T-helper 22 cell (primary cell): ENCODE measurements at regions not wholly inside any gene's neighbourhood (a gene's known extent, or its start where the extent isn't known, plus 50 kb on each side); places are given as distances from the start of the nearest gene placed in this dataset.

Experiments
- DNase-seq: peaks from one replicate; pipeline ENCODE4 v3.0.0-alpha.2; 2020; ENCODE audit warnings: low read depth

DNA sequence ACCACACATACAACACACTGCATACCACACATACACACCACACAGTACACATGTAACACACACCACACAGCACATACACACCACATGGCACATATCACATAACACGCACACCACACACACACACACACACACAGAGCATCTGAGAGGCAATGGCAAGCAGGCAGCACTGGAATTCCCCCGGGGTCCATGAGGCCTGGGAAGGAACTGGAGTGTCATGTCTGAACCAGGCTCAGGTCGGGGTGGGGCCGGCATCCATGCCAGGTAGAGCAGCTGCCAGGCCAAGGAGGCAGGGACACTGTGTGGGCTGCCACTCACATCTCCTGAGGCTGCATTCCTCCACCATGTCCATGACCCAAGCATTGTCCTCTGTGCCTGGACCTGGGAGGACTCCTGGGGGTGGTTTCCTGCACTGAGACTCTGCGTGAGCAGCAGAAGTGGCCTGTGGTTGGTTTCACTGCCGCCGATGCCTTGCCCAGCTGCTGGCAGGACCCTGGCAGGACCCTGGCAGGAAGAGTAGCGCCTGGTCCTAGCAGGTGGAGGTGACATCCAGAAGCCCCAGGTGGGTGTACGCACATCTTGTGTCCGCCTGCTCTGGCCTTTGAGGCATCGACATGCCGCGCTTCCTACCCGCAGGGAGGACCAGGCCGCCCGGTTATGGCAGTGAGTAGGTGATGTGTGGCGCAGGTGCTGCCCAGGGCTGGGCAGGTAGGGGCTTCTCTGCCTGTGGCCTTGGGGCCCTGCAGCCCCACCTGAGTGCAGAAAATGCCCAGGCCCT, 1280.4 kb downstream of the TBC1D22A start:
- DNase-seq = no peak

DNA sequence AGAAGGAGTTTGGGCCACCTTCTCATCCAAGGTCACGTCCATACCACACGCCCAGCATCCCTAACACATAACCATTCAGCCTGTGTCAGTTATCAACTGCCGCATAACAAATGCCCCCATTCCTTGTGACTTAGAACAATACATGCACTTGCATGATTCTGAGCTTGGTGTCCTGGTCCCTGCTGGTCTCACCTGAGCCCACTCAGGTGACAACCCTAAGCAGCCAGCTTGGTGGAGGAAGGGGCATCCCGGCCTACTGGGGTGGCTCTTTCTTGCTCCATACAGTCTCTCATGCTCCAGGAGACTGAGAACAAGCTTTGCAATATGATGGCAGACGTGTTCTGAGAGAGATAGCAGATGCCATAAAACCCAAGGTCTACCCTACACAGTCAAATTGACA, 1276.9 kb downstream of the TBC1D22A start:
- DNase-seq = no peak

DNA sequence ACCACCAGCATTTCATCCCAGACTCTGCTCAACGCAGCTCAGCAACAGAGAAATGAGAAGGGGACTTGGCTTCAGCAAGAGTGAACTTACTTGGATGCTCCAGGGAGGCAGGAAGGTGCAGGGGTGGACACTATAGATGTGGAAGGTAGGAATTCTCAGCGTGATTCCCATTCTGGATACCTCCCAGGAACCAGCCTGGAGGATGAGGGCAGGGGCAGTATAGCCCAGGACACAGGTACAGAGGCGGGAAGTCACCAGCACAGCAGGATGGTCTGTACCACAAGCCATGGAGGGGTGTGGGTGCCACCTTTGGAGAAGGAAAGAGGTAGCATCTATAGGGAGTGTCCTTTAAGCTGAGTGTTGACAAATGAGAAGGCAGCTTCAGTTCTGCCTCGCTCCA, 1275.2 kb downstream of the TBC1D22A start:
- no peak for DNase-seq

DNA sequence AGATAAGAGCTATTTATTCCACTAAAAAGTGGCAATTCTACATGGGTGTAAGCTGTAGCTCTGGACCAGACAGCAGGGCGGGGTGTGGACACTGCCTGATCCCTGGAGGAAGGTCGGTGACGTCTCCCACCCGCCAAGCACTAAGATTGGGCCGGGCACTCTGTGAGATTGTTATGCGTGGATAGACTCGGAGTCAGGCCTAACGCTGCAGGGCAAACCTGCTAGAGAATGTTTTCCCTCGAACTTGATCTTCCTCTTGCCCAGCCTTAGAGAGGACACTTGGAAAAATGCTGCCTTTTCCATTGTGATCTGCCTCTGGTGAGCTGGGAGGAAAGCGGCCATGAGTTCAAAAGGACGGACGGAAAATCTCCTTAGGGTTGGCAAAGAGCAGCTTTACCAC, 1273.4 kb downstream of the TBC1D22A start:
- no peak for DNase-seq

DNA sequence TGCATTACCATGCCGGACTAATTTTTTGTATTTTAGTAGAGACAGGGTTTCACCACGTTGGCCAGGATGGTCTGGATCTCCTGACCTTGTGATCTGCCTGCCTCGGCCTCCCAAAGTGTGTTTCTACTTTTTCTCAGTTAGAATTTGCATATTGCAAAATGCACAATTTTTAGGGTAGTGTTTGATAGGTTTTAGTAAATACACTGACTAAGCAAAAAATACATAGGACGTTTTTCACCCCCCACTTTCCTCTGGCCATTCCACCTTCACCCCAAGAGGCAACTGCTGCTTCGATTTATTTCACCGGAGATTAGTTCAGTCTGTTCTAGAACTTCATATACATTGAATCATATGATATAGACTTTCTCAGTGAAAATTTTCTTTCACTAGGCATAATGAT, 1269.1 kb downstream of the TBC1D22A start:
- no peak for DNase-seq

DNA sequence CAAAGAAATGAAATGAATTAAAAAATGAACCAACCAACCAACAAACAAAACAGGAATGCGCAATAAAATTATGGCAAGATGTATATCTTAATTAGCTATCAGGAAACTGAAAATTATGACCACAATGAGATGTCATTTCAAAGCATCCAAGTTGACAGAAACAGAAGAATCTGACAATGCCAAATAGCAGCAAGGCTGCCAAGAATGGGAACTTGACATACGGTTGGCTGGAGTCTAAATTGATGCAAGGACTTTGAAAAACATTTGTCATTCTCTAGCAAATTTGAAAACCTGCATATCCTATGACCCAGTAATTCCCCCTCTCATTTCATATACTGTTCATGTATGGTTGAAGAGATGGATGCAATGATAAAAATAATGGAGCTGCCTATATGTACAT, 1262.6 kb downstream of the TBC1D22A start:
- no peak for DNase-seq

DNA sequence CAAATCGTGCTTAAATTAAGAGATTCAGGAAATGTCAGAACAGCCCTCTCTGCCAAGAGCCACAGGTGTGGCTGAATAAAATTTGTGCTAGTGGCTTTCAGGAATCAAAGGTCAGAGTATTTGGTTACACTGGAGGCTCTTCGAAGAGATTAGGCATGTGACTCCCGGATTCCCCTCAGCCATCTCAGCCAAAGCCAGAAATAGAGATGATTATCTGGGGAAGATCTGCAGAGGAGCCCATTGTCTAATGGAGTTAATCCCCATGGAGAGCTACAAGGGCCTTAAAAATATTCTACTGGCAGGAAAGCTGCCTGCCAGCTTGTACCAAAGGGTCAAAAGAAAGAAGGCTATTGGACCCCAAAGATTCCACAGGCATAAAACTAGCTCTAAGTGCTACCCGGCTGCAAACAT, 1259.5 kb downstream of the TBC1D22A start:
- DNase-seq = no peak

DNA sequence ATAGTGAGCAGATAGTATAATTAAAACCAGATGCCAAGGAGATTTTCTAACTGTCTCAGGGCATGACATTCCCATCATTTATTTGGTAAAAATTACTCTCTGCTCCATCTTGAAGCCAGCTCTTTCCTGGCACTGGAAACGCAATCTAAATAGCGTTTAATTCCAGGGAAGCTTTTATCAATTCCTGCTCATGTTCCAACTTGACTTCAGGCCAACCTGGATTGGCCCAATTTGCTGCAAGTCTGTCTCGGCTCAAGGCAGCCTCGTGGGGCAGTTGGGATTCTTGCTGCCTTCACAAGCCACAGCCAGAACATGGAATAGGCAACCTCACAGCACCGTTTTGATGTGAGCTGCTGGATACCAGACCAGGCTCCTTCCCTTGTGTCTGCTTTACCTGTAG, 1255.9 kb downstream of the TBC1D22A start:
- no peak for DNase-seq

DNA sequence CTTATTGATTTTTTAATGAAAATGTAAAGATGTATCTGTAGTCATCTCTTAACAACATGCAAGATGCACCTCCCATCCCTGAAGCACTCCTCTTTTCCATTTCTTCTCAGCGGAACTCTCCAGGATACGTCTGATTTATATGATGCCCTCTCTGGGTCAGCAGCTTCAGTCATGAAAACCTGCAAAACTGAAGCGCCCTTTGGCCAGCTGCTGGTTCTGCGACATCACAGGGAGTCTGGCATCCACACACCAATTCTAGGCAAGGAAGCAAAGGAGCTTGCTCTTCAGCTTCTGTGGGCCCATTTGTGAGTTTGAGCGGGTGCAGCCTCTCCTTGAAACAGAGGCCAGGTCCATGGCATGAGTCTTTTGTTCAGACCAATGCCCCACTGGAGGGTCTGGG, 1253.3 kb downstream of the TBC1D22A start:
- no peak for DNase-seq

DNA sequence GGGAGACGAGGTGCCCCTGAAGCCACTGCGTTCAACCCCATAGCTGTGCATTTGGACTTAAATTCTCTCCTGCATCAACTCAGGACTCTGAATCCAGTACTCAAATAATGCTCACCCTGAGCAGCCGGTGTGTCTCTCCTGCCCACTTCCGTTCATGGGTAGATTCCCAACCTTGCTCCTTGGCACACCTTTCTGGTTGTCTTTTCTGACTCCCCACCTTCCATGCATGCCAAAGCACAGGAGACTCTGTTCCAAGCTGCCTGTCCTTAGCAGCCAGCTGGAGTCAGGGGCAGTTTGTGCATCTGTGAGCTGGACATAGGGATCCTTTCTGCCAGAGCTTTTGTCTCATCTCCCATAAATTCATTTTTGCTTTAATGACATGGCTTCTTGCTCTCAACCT, 1242.5 kb downstream of the TBC1D22A start:
- DNase-seq = no peak

DNA sequence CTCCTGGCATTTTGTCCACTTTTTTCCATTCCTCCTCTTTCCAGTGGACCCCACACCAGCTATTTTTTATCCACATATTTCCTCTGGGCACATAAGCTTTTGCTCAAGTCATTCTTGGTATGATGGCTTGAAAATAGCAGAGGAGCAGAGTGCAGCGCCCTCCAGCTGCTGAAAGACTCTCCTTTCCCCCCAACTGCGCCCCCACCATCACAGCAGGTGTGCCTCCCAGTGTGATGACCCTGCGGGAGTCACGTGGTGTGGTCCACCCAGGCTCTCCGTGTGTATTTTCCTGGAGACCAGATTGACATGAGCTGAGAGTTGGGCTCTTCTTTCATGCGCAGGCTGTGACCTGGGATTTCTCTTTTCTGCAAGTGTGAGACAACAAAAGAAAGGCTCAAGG, 1241.6 kb downstream of the TBC1D22A start:
- DNase-seq = no peak

DNA sequence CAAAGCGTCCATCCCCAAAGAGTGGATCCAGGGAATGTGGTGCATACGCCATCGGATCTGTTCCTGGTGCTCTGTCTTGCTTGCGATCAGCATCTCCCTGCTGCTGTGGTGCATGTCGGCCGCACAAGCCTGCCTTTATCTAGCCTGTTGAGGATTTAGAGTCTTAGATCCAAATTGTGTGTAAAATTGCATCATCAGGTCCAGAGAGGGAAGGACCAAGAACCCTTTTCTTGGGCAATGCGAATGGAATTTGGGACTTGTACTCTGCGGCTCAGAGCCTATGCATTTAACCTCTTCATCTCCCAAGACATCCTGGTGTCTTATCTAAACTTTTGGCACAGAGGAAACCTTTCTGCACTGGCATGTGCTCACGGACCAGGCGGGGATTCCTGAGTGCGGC, 1238.7 kb downstream of the TBC1D22A start:
- DNase-seq = no peak

DNA sequence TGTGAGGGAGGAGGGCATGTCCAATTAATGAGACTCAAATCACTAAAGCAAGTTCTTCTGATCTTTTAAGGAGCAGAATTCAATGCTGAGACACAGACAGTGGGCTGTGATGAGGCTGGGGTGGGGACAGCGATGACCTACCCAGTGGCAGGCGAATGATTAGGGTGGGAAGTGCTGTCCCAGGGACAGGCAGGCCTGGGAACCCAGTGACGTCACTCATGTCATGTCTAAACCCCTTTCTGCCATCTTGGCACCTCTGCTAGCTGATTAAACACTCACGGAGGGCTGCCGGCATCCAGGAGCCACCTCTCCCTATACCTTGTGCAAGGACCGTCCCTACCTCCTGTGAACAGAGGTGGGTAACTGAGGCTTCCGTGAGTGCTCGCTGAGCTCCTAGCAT, 1235.2 kb downstream of the TBC1D22A start:
- no peak for DNase-seq

DNA sequence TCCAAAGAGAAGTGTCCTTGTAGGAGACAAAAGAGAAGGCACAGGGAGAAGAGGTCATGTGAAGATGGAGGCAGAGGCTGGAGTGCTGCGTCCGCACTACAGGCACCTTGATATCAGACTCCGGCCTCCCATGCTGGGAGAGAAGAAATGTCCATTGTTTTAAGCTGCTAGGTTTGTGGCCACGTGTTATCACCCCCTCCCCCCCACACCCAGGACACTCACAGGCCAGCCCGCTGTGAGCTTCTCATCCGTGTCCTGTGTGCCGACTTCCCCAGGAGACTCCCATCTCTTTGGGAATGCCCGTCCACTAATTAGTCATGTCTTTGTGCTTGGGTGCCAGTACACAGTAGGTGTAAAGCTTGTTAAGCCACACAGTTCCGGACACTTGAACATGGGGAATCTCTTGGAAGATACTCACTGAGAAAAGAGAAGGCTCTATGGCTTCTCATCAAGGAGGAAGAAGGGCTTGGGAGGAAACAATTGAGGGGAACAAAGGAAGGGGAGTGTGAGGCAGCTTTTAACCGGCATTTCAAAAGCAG, 1234.7 kb downstream of the TBC1D22A start:
- no peak for DNase-seq

DNA sequence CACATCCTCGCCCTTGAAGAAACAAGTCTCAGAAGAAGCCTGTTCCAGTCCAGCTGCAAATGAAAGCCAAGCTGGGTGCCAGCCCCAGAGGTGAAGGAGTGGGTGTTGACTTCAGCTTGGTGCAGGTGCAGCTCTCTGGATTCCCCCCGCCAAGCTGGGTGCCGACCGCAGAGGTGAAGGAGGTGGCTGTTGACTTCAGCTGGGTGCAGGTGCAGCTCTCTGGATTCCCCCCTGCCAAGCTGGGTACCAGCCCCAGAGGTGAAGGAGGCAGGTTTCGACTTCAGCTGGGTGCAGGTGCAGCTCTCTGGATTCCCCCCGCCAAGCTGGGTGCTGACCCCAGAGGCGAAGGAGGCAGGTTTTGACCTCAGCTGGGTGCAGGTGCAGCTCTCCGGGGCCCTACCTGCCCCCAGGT, 1234.0 kb downstream of the TBC1D22A start:
- no peak for DNase-seq

DNA sequence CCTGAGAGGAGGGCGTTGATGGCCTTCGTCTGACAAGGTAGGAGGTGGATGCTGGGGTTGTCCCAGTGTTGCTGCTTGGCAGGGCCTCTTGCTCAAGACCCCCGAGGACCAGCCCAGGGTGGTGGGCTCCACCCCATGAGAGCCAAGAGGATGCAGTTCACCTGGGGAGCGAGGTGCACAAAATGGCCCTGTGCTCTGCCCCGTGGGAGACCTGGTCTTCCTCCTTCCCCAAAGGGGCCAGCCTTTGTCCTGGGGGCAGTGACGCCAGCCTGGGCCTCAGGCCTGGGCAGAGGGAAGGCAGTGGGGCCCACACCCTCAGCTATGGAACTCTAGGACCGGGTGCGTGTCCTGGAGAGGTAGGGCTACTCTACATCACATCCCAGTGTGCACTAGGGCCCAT, 1233.3 kb downstream of the TBC1D22A start:
- no peak for DNase-seq

DNA sequence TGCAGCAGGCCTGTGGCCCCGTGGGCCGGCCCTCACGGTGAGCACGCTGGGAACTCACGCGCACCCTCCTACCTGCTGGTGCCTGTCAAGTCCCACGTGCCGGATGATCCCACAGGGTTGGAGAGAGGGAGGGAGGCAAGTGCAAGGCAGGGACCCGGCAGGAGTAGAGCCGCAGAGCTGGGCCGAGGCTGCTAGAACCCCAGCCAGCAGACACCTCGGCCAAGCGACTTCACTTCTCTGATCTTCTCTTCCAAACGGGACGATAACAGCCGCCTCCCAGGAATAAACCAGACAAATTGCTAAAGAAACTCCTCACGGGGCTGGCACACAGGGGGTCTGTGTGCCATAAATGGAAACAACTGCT, 1232.8 kb downstream of the TBC1D22A start:
- no peak for DNase-seq

DNA sequence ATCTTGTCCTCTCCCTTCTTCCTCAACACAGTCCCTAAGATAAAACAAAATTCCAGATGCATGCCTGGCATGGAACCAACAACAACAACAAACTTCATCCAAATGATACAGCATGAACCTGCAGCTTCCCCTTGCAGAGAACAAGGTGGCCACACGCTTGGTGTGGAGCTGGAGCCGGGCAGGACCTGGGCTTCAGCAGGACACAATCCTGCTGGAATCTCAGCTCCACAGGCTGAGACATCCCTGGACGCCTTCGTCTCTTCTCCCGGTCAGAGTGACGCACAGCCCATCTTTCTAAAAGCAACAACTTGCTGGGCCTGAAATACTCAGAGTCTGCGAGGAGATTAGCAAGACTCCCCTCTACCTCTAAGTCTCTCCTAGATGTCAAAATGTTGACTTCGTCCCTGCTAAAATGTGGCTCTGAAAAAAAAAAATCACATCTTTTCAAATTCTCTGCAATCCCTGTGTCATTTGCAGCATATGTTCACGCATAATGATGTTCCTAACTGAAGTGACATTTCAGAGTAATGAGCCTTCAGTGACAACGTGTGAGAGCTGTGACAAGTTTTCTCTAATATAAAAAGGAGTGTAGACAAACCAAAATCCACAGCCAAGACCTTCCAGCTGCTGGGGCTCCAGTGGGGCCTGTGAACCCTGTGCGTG, 1232.3 kb downstream of the TBC1D22A start:
- DNase-seq = no peak

DNA sequence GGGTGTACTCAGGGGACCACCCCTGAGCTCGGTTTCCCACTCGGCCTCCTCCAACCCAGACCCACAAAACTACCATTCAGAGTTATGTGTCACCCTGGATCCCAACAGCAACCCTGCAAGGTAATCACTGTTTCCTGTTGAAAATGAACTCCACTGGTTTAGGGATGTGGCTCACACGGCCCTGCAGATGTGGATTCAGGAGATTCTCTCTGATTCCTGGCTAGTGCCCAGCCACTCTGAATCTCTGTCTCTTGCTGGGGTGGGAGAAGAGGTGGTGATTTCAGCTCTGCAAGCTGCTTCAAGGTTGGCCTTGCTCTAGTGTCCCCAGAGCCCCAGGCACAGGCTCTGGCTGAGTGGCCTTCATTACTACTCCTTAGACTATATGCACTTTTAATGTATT, 1231.6 kb downstream of the TBC1D22A start:
- DNase-seq = no peak

DNA sequence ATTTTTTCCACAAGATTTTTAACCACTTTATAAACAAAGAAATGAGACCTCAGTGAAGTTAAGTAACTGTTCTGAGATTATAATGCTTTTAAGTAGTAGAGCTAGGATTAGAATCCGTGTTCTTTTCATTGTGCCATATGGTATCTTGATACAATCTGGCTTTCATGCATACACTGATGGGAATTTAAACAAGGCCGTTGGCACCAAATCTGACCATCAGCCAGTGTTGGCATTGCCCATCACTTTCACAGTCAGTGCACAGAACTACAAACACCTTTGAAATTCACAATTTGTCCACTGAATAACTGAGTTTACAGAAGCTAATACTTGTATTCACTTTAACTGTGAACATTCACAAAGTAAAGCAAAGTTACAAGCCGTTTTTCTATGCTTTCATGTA, 1228.0 kb downstream of the TBC1D22A start:
- DNase-seq = no peak

DNA sequence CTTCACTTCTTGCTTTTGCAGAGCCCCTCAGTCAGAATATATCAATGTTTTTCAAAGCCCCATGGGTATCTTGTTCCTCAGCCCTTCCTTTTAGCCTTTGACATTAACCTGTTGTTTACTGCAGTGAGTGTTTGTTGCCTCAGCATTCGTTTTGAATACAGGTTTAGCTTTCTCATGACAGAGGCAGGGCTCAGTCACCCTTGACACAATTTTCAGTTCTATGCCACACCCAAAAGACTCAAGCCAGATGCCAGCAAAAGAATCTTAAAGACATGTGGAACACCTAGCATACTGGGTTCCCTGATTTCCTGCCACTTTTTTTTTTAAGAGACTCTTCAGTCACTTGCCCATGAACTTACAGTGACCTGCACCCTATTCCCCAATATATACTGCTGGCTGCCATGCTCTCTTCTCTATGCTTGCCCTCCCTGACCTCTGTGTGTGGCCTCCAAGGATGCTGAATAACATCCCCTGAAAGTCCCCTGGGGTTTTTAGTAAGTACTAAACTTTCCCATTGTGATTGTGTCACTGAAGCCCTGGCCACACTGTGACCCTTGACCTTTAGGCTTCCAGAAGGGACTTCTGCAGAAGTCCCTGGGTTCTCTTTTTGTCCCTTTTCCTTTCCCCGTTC, 1225.5 kb downstream of the TBC1D22A start:
- DNase-seq = no peak

DNA sequence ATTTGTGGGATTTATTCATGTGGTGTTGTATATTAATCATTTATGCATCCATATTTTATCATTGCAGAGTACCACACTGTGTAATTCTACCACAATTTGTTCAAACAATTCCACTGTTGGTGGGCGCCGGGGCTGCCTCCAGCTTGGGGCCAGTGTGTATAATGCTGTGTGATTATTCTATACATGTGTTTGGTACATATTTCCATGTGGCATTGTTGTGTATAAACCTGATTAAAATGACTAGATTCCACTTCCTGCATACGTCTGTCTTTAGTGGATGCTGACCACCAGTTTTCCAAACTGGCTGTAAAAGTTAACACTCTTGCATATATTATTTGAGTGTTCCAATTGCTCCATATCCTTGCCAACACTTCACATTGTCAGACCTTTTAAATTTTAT, 1213.8 kb downstream of the TBC1D22A start:
- DNase-seq = no peak

DNA sequence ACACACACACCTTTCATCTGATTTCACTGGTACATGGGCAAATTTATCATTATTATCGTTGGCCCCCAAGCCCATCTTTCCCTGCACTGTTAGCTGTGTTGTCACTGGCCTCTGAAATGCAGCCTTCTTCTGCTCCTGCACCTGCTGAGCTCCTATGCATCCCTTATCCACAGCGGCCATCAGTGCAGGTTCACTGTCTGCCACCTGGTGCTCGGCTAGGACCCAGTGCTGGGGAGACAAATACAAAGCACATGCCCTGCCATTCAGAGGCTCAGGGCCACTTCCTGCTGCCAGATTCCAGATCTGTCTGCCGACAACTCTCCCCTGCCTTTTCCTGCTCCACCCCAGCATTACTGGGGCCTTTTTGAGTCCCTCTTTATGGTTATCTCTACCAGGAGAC, 1205.4 kb downstream of the TBC1D22A start:
- no peak for DNase-seq
